Esophagus muscularis mucosa (tissue), 4 donors: ENCODE measurements at regions not wholly inside any gene's neighbourhood (a gene's known extent, or its start where the extent isn't known, plus 50 kb on each side); places are given as distances from the start of the nearest gene placed in this dataset.
"Not testable (repeated sequence)": the region's sequence is repeated elsewhere in the genome, so short reads cannot be mapped to it uniquely, and the experiment has no call there.

Experiments used
- DNase-seq: peaks from one replicate; pipeline ENCODE4 v3.0.0-alpha.2; 2017; ENCODE audit errors: extremely low spot score
- H3K27ac ChIP-seq, 4 donors: fragments of 200-600 bp; sonication (generic); replicated peaks in 1 of 4; 1 replicate in 3 of 4; 2 replicates in 1 of 4; pipeline ENCODE4 v1.5.1; 2016 to 2019; ENCODE audit warnings: mild to moderate bottlenecking in 1 of 4
- H3K27me3 ChIP-seq, 4 donors: fragments of 200-600 bp; sonication (generic); one replicate each; pipeline versions ENCODE4 v1.5.1 to v1.6.0; 2016 to 2019
- H3K36me3 ChIP-seq, 4 donors: fragments of 200-600 bp; sonication (generic); one replicate each; pipeline ENCODE4 v1.5.1; 2016 to 2019
- H3K4me1 ChIP-seq, 4 donors: fragments of 200-600 bp; sonication (generic); one replicate each; pipeline ENCODE4 v1.5.1; 2016 to 2019
- H3K4me3 ChIP-seq, 4 donors: fragments of 200-600 bp; sonication (generic); 1 replicate in 2 of 4; 2 replicates in 2 of 4; pipeline ENCODE4 v1.5.1; 2016 to 2019; ENCODE audit warnings: mild to moderate bottlenecking in 4 of 4, moderate library complexity in 1 of 4
- H3K9me3 ChIP-seq, 4 donors: fragments of 200-600 bp; sonication (generic); 1 replicate in 3 of 4; 2 replicates in 1 of 4; pipeline ENCODE4 v1.5.1; 2016 to 2019
- EP300 ChIP-seq: sonication (generic); formaldehyde crosslinking; IDR thresholded peaks from one replicate; pipeline ENCODE4 v1.6.1; 2017; ENCODE audit warnings: antibody characterized with exemption
- POLR2A ChIP-seq: fragments of 450-650 bp; IDR thresholded peaks from one replicate; pipeline ENCODE4 v1.6.1; 2017; ENCODE audit warnings: antibody characterized with exemption, moderate library complexity, mild to moderate bottlenecking, low read depth
- POLR2AphosphoS5 ChIP-seq, 2 donors: sonication (generic); formaldehyde crosslinking; IDR thresholded peaks; one replicate each; pipeline ENCODE4 v1.6.1; 2017; ENCODE audit warnings: antibody characterized with exemption in 2 of 2
- WGBS: methylation state at CpG from one replicate; pipeline ENCODE4 v1.1.5; 2018; 5-methylcytosine and 5-hydroxymethylcytosine counted together
- intact Hi-C: fragments of 100-400 bp; cut with DNase I; formaldehyde crosslinking; loops from one replicate; pipeline ENCODE4 v1.15.1; 2023
- TF ChIP-seq, protein P1 (sequence below), 3 experiments: fragments of 200-600 bp in 2 of 3; fragments of 450-650 bp in 1 of 3; sonication (generic) in 2 of 3; IDR thresholded peaks; one replicate each; pipeline ENCODE4 v1.5.1; 2017 to 2019; ENCODE audit warnings: antibody characterized with exemption in 3 of 3, mild to moderate bottlenecking in 2 of 3, moderate library complexity in 1 of 3

GRCh38 chrX:129000018-129000417 lies 523.3 kb downstream of the SMARCA1 start:
- no peak for DNase-seq
- intact Hi-C loops: no loop called here
- TF ChIP-seq, protein P1, sequence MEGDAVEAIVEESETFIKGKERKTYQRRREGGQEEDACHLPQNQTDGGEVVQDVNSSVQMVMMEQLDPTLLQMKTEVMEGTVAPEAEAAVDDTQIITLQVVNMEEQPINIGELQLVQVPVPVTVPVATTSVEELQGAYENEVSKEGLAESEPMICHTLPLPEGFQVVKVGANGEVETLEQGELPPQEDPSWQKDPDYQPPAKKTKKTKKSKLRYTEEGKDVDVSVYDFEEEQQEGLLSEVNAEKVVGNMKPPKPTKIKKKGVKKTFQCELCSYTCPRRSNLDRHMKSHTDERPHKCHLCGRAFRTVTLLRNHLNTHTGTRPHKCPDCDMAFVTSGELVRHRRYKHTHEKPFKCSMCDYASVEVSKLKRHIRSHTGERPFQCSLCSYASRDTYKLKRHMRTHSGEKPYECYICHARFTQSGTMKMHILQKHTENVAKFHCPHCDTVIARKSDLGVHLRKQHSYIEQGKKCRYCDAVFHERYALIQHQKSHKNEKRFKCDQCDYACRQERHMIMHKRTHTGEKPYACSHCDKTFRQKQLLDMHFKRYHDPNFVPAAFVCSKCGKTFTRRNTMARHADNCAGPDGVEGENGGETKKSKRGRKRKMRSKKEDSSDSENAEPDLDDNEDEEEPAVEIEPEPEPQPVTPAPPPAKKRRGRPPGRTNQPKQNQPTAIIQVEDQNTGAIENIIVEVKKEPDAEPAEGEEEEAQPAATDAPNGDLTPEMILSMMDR (IDR thresholded peaks at IDR 0.05): no peak
- no peak for TF ChIP-seq EP300
- no peak for TF ChIP-seq POLR2AphosphoS5 (IDR thresholded peaks at IDR 0.05)
- no peak for TF ChIP-seq POLR2A
- no peak overlapping the region for H3K27ac ChIP-seq
- no peaks in the 10 kb centered on the region for H3K36me3 ChIP-seq
- no peak overlapping the region for H3K4me3 ChIP-seq
- no peaks in the 10 kb centered on the region for H3K27me3 ChIP-seq
- H3K4me1 ChIP-seq: no peaks in the 10 kb centered on the region
- no peaks in the 10 kb centered on the region for H3K9me3 ChIP-seq
- WGBS: 31% methylated on average over 3 of the region's 3 CpGs

GRCh38 chrX:128992107-128992971 lies 531.0 kb downstream of the SMARCA1 start:
- H3K27ac ChIP-seq: no peak overlapping the region
- no peaks in the 10 kb centered on the region for H3K36me3 ChIP-seq
- intact Hi-C loops: no loop called here
- H3K4me3 ChIP-seq: no peak overlapping the region
- no peaks in the 10 kb centered on the region for H3K4me1 ChIP-seq
- no peak for TF ChIP-seq POLR2AphosphoS5 (IDR thresholded peaks at IDR 0.05)
- TF ChIP-seq, protein P1 (IDR thresholded peaks at IDR 0.05): no peak
- no peak for TF ChIP-seq POLR2A
- TF ChIP-seq EP300: no peak
- no peak for DNase-seq
- 45% methylated on average over 3 of the region's 4 CpGs for WGBS
- no peaks in the 10 kb centered on the region for H3K9me3 ChIP-seq
- no peaks in the 10 kb centered on the region for H3K27me3 ChIP-seq

GRCh38 chrX:128975745-128976144 lies 547.5 kb downstream of the SMARCA1 start:
- DNase-seq: no peak
- Histone ChIP-seq H3K9me3 (no peaks in the 10 kb centered on the region), H3K36me3 (no peaks in the 10 kb centered on the region), H3K27me3 (no peaks in the 10 kb centered on the region), H3K4me1 (no peaks in the 10 kb centered on the region), H3K27ac (no peak overlapping the region), H3K4me3 (no peak overlapping the region)
- TF ChIP-seq, protein P1 (IDR thresholded peaks at IDR 0.05): peak in 2 of 3 experiments; percentile 9 to 47
- TF ChIP-seq EP300: no peak
- intact Hi-C loops: no loop called here
- WGBS: 16% methylated on average over 6 of the region's 6 CpGs

DNA sequence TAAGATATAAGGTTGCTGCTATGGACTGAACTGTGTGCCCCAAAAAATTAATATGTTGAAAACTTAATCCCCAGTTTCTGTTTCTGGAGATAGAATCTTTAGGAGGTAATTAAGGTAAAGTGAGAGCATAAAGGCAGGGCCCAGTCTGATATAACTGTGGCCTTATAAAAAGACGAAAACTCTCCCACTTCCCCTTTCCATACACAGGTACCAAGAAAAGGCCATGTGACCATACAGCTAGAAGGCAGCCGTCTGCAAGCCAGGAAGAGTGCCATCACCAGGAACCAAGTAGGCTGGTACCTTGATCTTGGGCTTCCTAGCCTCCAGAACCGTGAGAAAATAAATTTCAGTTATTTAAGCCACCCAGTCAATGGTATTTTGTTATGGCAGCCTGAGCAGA lies 550.3 kb downstream of the SMARCA1 start:
- WGBS: 42% methylated on average over 3 of the region's 3 CpGs
- Histone ChIP-seq H3K4me1 (no peaks in the 10 kb centered on the region), H3K27ac (no peak overlapping the region), H3K27me3 (no peaks in the 10 kb centered on the region), H3K9me3 (no peaks in the 10 kb centered on the region), H3K4me3 (no peak overlapping the region), H3K36me3 (no peaks in the 10 kb centered on the region)
- TF ChIP-seq, protein P1 (IDR thresholded peaks at IDR 0.05): no peak
- no peak for TF ChIP-seq POLR2A
- TF ChIP-seq POLR2AphosphoS5 (IDR thresholded peaks at IDR 0.05): no peak
- no peak for TF ChIP-seq EP300
- DNase-seq: no peak
- intact Hi-C loops: no loop called here

- Histone ChIP-seq H3K4me1 (no peaks in the 10 kb centered on the region), H3K4me3 (no peak overlapping the region), H3K9me3 (no peaks in the 10 kb centered on the region), H3K36me3 (no peaks in the 10 kb centered on the region), H3K27me3 (no peaks in the 10 kb centered on the region), H3K27ac (no peak overlapping the region)
- intact Hi-C loops: no loop called here
- no peak for DNase-seq
- TF ChIP-seq POLR2A (no peak), POLR2AphosphoS5 (IDR thresholded peaks at IDR 0.05) (no peak), EP300 (no peak)
- TF ChIP-seq, protein P1 (IDR thresholded peaks at IDR 0.05): no peak
- 78% methylated on average over 1 of the region's 1 CpG for WGBS
Observed at GRCh38 chrX:128961290-128961689, 562.0 kb downstream of the SMARCA1 start.

GRCh38 chrX:128954697-128955096 lies 568.6 kb downstream of the SMARCA1 start:
- H3K4me1 ChIP-seq, intact Hi-C loops, H3K4me3 ChIP-seq, DNase-seq, H3K27me3 ChIP-seq, H3K27ac ChIP-seq, H3K36me3 ChIP-seq: not testable (repeated sequence)
- 89% methylated on average over 1 of the region's 1 CpG for WGBS
- peaks cover 0 to 13% (median 0%) of the 10 kb centered on the region in 4 donors for H3K9me3 ChIP-seq
